Activated CD8-positive, alpha-beta memory T cell treated with anti-CD3 and anti-CD28 coated beads, Interleukin-2, amount 10 ng/mL, durations not matched to agents 7 days and 5 days (primary cell): ENCODE measurements at regions not wholly inside any gene's neighbourhood (a gene's known extent, or its start where the extent isn't known, plus 50 kb on each side); places are given as distances from the start of the nearest gene placed in this dataset.
"Not testable (repeated sequence)": the region's sequence is repeated elsewhere in the genome, so short reads cannot be mapped to it uniquely, and the experiment has no call there.

Experiments used
- ATAC-seq: fragments of 150-1000 bp; cut with Tn5 transposase; one replicate; pipeline ENCODE4 v1.10.0; 2021; ENCODE audit warnings: moderate library complexity
- CTCF ChIA-PET: fragments of 350-600 bp; sonication (Branson Sonifier 250); formaldehyde crosslinking; loops from one replicate; lab custom pipeline; 2021; ENCODE audit warnings: antibody characterized with exemption; lab: Charles Lee
- DNase-seq: peaks from one replicate; pipeline ENCODE4 v3.0.0-alpha.2; 2020
- H3K27ac Mint-ChIP-seq: one replicate; pipeline ENCODE4 v1.8.0; 2021; ENCODE audit warnings: mild to moderate bottlenecking, mixed read lengths
- H3K27me3 Mint-ChIP-seq: one replicate; pipeline ENCODE4 v1.8.0; 2021; ENCODE audit warnings: mixed read lengths
- H3K36me3 Mint-ChIP-seq: one replicate; pipeline ENCODE4 v1.8.0; 2021; ENCODE audit warnings: mild to moderate bottlenecking, mixed read lengths
- H3K4me1 Mint-ChIP-seq: one replicate; pipeline ENCODE4 v1.8.0; 2021; ENCODE audit warnings: mixed read lengths
- H3K4me3 Mint-ChIP-seq: one replicate; pipeline ENCODE4 v1.8.0; 2021; ENCODE audit warnings: mild to moderate bottlenecking, moderate library complexity, mixed read lengths
- H3K9me3 Mint-ChIP-seq: one replicate; pipeline ENCODE4 v1.8.0; 2022; ENCODE audit warnings: low read depth, mixed read lengths

- CTCF ChIA-PET = no interaction called here
- H3K4me3 Mint-ChIP-seq = no peak overlapping the region
- H3K27me3 Mint-ChIP-seq = peaks cover 14% of the 10 kb centered on the region
- no peak overlapping the region for H3K27ac Mint-ChIP-seq
- DNase-seq = no peak
- no peaks in the 10 kb centered on the region for H3K36me3 Mint-ChIP-seq
- no peaks in the 10 kb centered on the region for H3K9me3 Mint-ChIP-seq
- no peak for ATAC-seq
- no peaks in the 10 kb centered on the region for H3K4me1 Mint-ChIP-seq
These were observed 81.0 kb upstream of the TMEM18 start for GRCh38 chr2:758073-758820.

- no peak overlapping the region for H3K27ac Mint-ChIP-seq
- no peaks in the 10 kb centered on the region for H3K36me3 Mint-ChIP-seq
- no peaks in the 10 kb centered on the region for H3K9me3 Mint-ChIP-seq
- H3K27me3 Mint-ChIP-seq = peaks cover 14% of the 10 kb centered on the region
- no peak overlapping the region for H3K4me3 Mint-ChIP-seq
- CTCF ChIA-PET = no interaction called here
- H3K4me1 Mint-ChIP-seq = no peaks in the 10 kb centered on the region
- DNase-seq = no peak
- no peak for ATAC-seq
These were observed 75.9 kb upstream of the TMEM18 start for GRCh38 chr2:753123-753522.

DNA sequence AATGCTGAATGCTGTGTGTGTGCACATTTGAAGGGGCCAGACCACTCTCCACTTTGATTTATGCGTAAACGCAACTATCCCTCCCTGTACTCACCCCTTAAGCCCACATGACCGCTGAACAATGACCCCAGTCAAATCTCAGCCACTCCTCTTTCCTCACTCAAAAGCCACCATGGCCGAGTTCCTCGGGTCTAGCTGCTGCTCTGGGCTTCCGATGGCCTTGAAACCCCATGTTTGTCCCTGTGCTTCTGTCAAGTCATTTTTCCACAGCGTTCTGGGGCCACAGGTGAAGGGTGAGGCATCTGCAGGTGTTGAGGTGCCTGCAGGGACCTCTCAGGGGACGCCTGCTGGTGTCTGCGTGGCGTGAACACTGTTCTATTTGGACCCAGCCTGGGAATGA lies 74.3 kb upstream of the TMEM18 start:
- CTCF ChIA-PET = no interaction called here
- H3K36me3 Mint-ChIP-seq = no peaks in the 10 kb centered on the region
- H3K4me3 Mint-ChIP-seq = no peak overlapping the region
- no peak overlapping the region for H3K27ac Mint-ChIP-seq
- H3K27me3 Mint-ChIP-seq = peaks cover 14% of the 10 kb centered on the region
- no peak for ATAC-seq
- no peaks in the 10 kb centered on the region for H3K4me1 Mint-ChIP-seq
- DNase-seq = no peak
- H3K9me3 Mint-ChIP-seq = peaks cover 3% of the 10 kb centered on the region

GRCh38 chr2:750628-751027 lies 73.4 kb upstream of the TMEM18 start:
- no peaks in the 10 kb centered on the region for H3K4me1 Mint-ChIP-seq
- ATAC-seq (no peak), DNase-seq (no peak)
- peaks cover 3% of the 10 kb centered on the region for H3K9me3 Mint-ChIP-seq
- CTCF ChIA-PET = interaction anchor here (1.2 kb wide), 1 partner anchor 10 kb away, joined by 3 read pairs; no protein-coding TSS in a partner anchor
- no peaks in the 10 kb centered on the region for H3K36me3 Mint-ChIP-seq
- H3K4me3 Mint-ChIP-seq = no peak overlapping the region
- H3K27ac Mint-ChIP-seq = no peak overlapping the region
- peaks cover 12% of the 10 kb centered on the region for H3K27me3 Mint-ChIP-seq

GRCh38 chr2:747762-748351 lies 70.7 kb upstream of the TMEM18 start:
- Mint-ChIP-seq H3K27me3 (peaks cover 21% of the 10 kb centered on the region), H3K36me3 (no peaks in the 10 kb centered on the region), H3K27ac (no peak overlapping the region), H3K4me1 (no peaks in the 10 kb centered on the region), H3K9me3 (peaks cover 3% of the 10 kb centered on the region), H3K4me3 (no peak overlapping the region)
- no peak for DNase-seq
- no peak for ATAC-seq
- CTCF ChIA-PET = no interaction called here

- CTCF ChIA-PET = interaction anchor here (0.7 kb wide), 1 partner anchor 804 kb away, joined by 3 read pairs; no protein-coding TSS in a partner anchor
- Mint-ChIP-seq H3K27ac (no peak overlapping the region), H3K4me3 (no peak overlapping the region), H3K9me3 (peaks cover 3% of the 10 kb centered on the region), H3K27me3 (peaks cover 30% of the 10 kb centered on the region), H3K36me3 (no peaks in the 10 kb centered on the region), H3K4me1 (no peaks in the 10 kb centered on the region)
- no peak for ATAC-seq
- no peak for DNase-seq
These were observed 69.5 kb upstream of the TMEM18 start for GRCh38 chr2:746697-747096.

DNA sequence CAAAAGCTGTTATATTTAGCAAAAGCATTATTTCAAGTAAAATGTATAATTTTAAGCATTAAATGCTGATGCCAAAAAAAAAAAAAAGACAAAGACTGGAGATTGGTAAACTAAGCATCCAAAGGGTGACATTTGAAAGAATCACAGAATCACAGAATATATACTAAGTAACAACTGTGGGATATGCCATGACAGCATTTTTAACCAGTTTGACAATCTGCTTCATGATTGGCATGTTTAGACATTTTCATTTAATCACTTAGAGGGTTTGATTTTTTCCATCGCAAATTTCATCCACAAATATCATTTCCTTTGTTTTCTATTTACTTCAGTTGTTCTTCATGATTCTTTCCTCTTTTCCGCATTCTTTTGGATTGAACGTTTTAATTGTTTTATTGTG lies 66.9 kb upstream of the TMEM18 start:
- ATAC-seq (no peak), DNase-seq (no peak)
- Mint-ChIP-seq H3K4me1 (peaks cover 2% of the 10 kb centered on the region), H3K27me3 (peaks cover 47% of the 10 kb centered on the region), H3K4me3 (no peak overlapping the region), H3K36me3 (no peaks in the 10 kb centered on the region), H3K9me3 (peaks cover 3% of the 10 kb centered on the region), H3K27ac (no peak overlapping the region)
- CTCF ChIA-PET = no interaction called here

- Mint-ChIP-seq H3K27me3 (peaks cover 56% of the 10 kb centered on the region), H3K4me1 (peaks cover 2% of the 10 kb centered on the region), H3K27ac (no peak overlapping the region), H3K9me3 (no peaks in the 10 kb centered on the region), H3K4me3 (no peak overlapping the region), H3K36me3 (no peaks in the 10 kb centered on the region)
- CTCF ChIA-PET = no interaction called here
- ATAC-seq (no peak), DNase-seq (no peak)
These were observed 65.0 kb upstream of the TMEM18 start for GRCh38 chr2:742221-742620.

DNA sequence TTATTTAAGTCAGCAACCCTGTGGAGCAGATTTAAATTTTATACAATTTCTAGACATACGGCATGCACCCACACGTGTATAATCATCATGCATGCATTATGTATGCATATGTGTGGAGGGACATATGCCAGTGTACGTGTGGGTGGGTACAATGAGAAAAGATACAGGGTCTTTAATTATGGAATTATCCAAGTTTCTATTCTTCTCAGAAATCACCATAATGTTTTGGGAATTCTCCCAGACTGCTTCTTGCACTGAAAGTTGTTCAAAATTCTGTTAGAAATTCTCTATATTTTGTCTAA lies 63.9 kb upstream of the TMEM18 start:
- CTCF ChIA-PET = no interaction called here
- Mint-ChIP-seq H3K27ac (no peak overlapping the region), H3K27me3 (peaks cover 56% of the 10 kb centered on the region)

GRCh38 chr2:740322-741194 lies 63.4 kb upstream of the TMEM18 start:
- H3K4me1 Mint-ChIP-seq, H3K27ac Mint-ChIP-seq, H3K9me3 Mint-ChIP-seq, H3K36me3 Mint-ChIP-seq, ATAC-seq: not testable (repeated sequence)
- CTCF ChIA-PET = interaction anchor here (1.4 kb wide), 1 partner anchor 9 kb away, joined by 3 read pairs; no protein-coding TSS in a partner anchor
- Mint-ChIP-seq H3K4me3 (peak overlapping the region; percentile 68), H3K27me3 (peaks cover 54% of the 10 kb centered on the region)
- peak; percentile 49 for DNase-seq

More for the DNA sequence above, 63.9 kb upstream of the TMEM18 start:
- H3K4me3 Mint-ChIP-seq = no peak overlapping the region
- ATAC-seq (no peak), DNase-seq (no peak)
- no peaks in the 10 kb centered on the region for H3K9me3 Mint-ChIP-seq
- no peaks in the 10 kb centered on the region for H3K36me3 Mint-ChIP-seq
- H3K4me1 Mint-ChIP-seq = peaks cover 2% of the 10 kb centered on the region

GRCh38 chr2:739864-740321 lies 62.7 kb upstream of the TMEM18 start:
- not testable (repeated sequence) for H3K4me1 Mint-ChIP-seq, H3K36me3 Mint-ChIP-seq, H3K27ac Mint-ChIP-seq, DNase-seq, ATAC-seq, H3K9me3 Mint-ChIP-seq
- Mint-ChIP-seq H3K4me3 (peak overlapping the region; percentile 68), H3K27me3 (peaks cover 49% of the 10 kb centered on the region)
- CTCF ChIA-PET = interaction anchor here (1.4 kb wide), 1 partner anchor 10 kb away, joined by 3 read pairs; no protein-coding TSS in a partner anchor

GRCh38 chr2:736939-737338 lies 59.7 kb upstream of the TMEM18 start:
- no peak for DNase-seq
- Mint-ChIP-seq H3K4me3 (no peak overlapping the region), H3K36me3 (no peaks in the 10 kb centered on the region), H3K27ac (no peak overlapping the region), H3K27me3 (peaks cover 28% of the 10 kb centered on the region), H3K9me3 (no peaks in the 10 kb centered on the region), H3K4me1 (peaks cover 3% of the 10 kb centered on the region)
- no peak for ATAC-seq
- CTCF ChIA-PET = interaction anchor here (1.3 kb wide), 1 partner anchor 22 kb away, joined by 4 read pairs; no protein-coding TSS in a partner anchor

DNA sequence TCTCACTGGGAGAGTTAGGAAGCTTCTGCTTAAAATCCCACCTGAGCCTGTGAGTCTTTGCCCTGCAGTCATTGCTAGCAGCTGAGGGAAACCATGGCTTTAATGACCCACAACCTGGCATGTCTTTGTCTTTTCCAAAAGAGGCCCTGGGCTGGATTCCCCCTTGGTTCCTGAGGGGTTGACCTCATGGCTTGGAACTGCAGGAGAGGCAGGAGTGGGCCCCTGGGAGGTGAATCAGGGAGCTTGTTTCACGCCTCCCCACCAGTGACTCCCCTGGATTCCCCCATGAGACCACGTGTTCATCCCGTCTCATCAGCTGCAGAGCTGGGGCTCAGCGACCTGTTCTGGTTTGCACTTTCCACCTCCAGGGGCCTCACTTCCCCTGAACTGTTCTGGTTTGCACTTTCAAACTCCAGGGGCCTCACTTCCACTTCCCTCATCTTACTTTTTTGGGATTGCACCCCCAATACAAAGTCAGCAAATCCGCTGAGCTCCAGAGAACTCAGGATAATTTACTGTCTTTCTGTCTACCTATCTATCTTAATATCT lies 58.5 kb upstream of the TMEM18 start:
- H3K36me3 Mint-ChIP-seq = no peaks in the 10 kb centered on the region
- CTCF ChIA-PET = interaction anchor here (1.6 kb wide), 1 partner anchor 21 kb away, joined by 3 read pairs; no protein-coding TSS in a partner anchor
- H3K4me3 Mint-ChIP-seq = no peak overlapping the region
- H3K27ac Mint-ChIP-seq = no peak overlapping the region
- peaks cover 21% of the 10 kb centered on the region for H3K27me3 Mint-ChIP-seq
- no peak for ATAC-seq
- no peaks in the 10 kb centered on the region for H3K9me3 Mint-ChIP-seq
- peaks cover 3% of the 10 kb centered on the region for H3K4me1 Mint-ChIP-seq
- no peak for DNase-seq
